Uterus (tissue), 3 donors: ENCODE measurements at regions not wholly inside any gene's neighbourhood (a gene's known extent, or its start where the extent isn't known, plus 50 kb on each side); places are given as distances from the start of the nearest gene placed in this dataset.
A peak's percentile ranks its signal among the peaks of the same experiment; 100 is the strongest.

Experiments
- DNase-seq, 2 donors: peaks; one replicate each; pipeline ENCODE4 v3.0.0-alpha.2; 2019 to 2020
- H3K27ac ChIP-seq, 2 donors: fragments of 200-600 bp; sonication (generic); 1 replicate in 1 of 2; 2 replicates in 1 of 2; pipeline ENCODE4 v1.5.1; 2016 to 2018
- H3K27me3 ChIP-seq, 2 donors: fragments of 200-600 bp; sonication (generic); one replicate each; pipeline ENCODE4 v1.5.1; 2018 to 2019; ENCODE audit warnings: control low read depth in 1 of 2
- H3K36me3 ChIP-seq, 2 donors: fragments of 200-600 bp; sonication (generic); one replicate each; pipeline ENCODE4 v1.5.1; 2019; ENCODE audit warnings: control low read depth in 1 of 2
- H3K4me1 ChIP-seq, 2 donors: fragments of 200-600 bp; sonication (generic); one replicate each; pipeline ENCODE4 v1.5.1; 2018 to 2019; ENCODE audit warnings: control low read depth in 1 of 2
- H3K4me3 ChIP-seq, 2 donors: fragments of 200-600 bp; sonication (generic); 1 replicate in 1 of 2; 2 replicates in 1 of 2; pipeline ENCODE4 v1.5.1; 2018 to 2019; ENCODE audit warnings: mild to moderate bottlenecking in 1 of 2
- H3K9me3 ChIP-seq, 2 donors: fragments of 200-600 bp; sonication (generic); one replicate each; pipeline ENCODE4 v1.5.1; 2019; ENCODE audit warnings: control low read depth in 1 of 2
- POLR2A ChIP-seq, 2 donors: fragments of 450-650 bp; IDR thresholded peaks; one replicate each; pipeline ENCODE4 v1.6.1; 2016; ENCODE audit warnings: antibody characterized with exemption in 2 of 2, mild to moderate bottlenecking in 1 of 2, moderate library complexity in 1 of 2
- intact Hi-C: fragments of 100-400 bp; cut with DNase I; formaldehyde crosslinking; loops from one replicate; pipeline ENCODE4 v1.15.1; 2023; ENCODE audit warnings: low total_unique reads
- TF ChIP-seq, protein P1 (sequence below), 4 experiments: fragments of 200-600 bp in 2 of 4; fragments of 450-650 bp in 2 of 4; sonication (generic) in 2 of 4; IDR thresholded peaks; one replicate each; pipeline ENCODE4 v1.5.1; 2016 to 2019; ENCODE audit warnings: antibody characterized with exemption in 4 of 4, mild to moderate bottlenecking in 2 of 4, moderate library complexity in 1 of 4
- donor health status: DM: yes; HTN: yes; CAD: no.

DNA sequence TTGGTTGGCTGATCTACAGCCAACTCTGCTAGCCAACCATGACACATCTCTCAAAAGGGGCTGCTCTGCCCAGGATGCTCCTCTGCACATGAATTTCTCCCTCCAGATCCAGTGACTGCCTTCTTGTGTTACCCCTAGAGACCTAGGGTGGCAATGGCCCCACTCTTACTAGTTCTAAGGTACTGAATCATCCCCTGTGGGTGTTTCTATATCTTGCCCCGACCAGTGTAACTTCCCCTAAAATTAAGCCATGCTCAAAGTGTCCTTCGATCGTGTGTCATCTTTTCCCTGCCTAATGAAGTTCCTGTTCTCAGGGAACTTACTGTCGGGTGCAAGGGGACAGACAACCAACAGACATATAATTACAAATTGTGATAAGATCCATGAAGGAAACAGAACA, 113.3 kb downstream of the FAM76B start:
- Histone ChIP-seq H3K27ac (peak overlapping the region; percentile 3 to 65), H3K4me1 (peaks cover 0 to 8% of the 10 kb centered on the region in 2 donors), H3K27me3 (no peaks in the 10 kb centered on the region), H3K36me3 (no peaks in the 10 kb centered on the region), H3K9me3 (no peaks in the 10 kb centered on the region), H3K4me3 (no peak overlapping the region)
- TF ChIP-seq POLR2A (IDR thresholded peaks at IDR 0.05) = no peak
- DNase-seq = no peak
- intact Hi-C loops = no loop called here

- no peak for TF ChIP-seq POLR2A (IDR thresholded peaks at IDR 0.05)
- TF ChIP-seq, protein P1, sequence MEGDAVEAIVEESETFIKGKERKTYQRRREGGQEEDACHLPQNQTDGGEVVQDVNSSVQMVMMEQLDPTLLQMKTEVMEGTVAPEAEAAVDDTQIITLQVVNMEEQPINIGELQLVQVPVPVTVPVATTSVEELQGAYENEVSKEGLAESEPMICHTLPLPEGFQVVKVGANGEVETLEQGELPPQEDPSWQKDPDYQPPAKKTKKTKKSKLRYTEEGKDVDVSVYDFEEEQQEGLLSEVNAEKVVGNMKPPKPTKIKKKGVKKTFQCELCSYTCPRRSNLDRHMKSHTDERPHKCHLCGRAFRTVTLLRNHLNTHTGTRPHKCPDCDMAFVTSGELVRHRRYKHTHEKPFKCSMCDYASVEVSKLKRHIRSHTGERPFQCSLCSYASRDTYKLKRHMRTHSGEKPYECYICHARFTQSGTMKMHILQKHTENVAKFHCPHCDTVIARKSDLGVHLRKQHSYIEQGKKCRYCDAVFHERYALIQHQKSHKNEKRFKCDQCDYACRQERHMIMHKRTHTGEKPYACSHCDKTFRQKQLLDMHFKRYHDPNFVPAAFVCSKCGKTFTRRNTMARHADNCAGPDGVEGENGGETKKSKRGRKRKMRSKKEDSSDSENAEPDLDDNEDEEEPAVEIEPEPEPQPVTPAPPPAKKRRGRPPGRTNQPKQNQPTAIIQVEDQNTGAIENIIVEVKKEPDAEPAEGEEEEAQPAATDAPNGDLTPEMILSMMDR (IDR thresholded peaks at IDR 0.05) = no peak
These were observed 114.0 kb downstream of the FAM76B start for GRCh38 chr11:95675585-95675984.

GRCh38 chr11:95674657-95675358, 114.8 kb downstream of the FAM76B start:
- no peaks in the 10 kb centered on the region for H3K9me3 ChIP-seq
- no peak for DNase-seq
- H3K4me3 ChIP-seq = no peak overlapping the region
- no peaks in the 10 kb centered on the region for H3K36me3 ChIP-seq
- H3K27ac ChIP-seq = peak overlapping the region in 1 of 2 donors; percentile 34
- no peak for TF ChIP-seq POLR2A (IDR thresholded peaks at IDR 0.05)
- TF ChIP-seq, protein P1 (IDR thresholded peaks at IDR 0.05) = no peak
- intact Hi-C loops = no loop called here
- H3K27me3 ChIP-seq = no peaks in the 10 kb centered on the region
- H3K4me1 ChIP-seq = peaks cover 0 to 3% of the 10 kb centered on the region in 2 donors

More at GRCh38 chr11:95675585-95675984, 114.0 kb downstream of the FAM76B start:
- H3K27me3 ChIP-seq = no peaks in the 10 kb centered on the region
- no peak overlapping the region for H3K4me3 ChIP-seq
- no peaks in the 10 kb centered on the region for H3K9me3 ChIP-seq
- H3K4me1 ChIP-seq = peaks cover 0 to 8% of the 10 kb centered on the region in 2 donors
- intact Hi-C loops = no loop called here
- peak overlapping the region; percentile 3 to 65 for H3K27ac ChIP-seq
- DNase-seq = no peak
- H3K36me3 ChIP-seq = no peaks in the 10 kb centered on the region

DNA sequence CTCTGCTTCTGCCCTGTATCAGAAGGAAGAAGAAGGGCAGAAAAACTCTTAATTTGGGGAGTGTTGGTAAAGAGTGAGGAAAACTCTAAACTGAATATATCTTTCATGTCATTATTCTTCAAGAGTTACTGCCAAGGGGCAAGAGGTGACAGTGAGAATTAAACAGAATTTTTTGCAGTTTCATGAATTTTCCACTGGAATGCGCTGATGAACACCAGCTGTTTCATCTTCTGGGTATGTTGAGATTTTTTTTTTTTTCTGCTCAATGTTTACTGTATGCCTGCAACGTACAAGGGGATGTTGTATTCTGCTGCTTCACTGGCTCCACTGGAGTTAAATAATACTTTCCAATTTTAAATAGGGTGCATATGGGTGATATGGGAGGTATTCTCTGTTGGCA, 117.8 kb downstream of the FAM76B start:
- H3K27me3 ChIP-seq = no peaks in the 10 kb centered on the region
- intact Hi-C loops = no loop called here
- no peaks in the 10 kb centered on the region for H3K9me3 ChIP-seq
- DNase-seq = no peak
- no peak for TF ChIP-seq POLR2A (IDR thresholded peaks at IDR 0.05)
- TF ChIP-seq, protein P1 (IDR thresholded peaks at IDR 0.05) = no peak
- peak overlapping the region in 1 of 2 donors; percentile 17 for H3K27ac ChIP-seq
- H3K36me3 ChIP-seq = no peaks in the 10 kb centered on the region
- H3K4me1 ChIP-seq = no peaks in the 10 kb centered on the region
- H3K4me3 ChIP-seq = no peak overlapping the region

- no peaks in the 10 kb centered on the region for H3K27me3 ChIP-seq
- no peak overlapping the region for H3K27ac ChIP-seq
- H3K4me3 ChIP-seq = no peak overlapping the region
- TF ChIP-seq POLR2A (IDR thresholded peaks at IDR 0.05) = no peak
- TF ChIP-seq, protein P1 (IDR thresholded peaks at IDR 0.05) = no peak
- H3K36me3 ChIP-seq = no peaks in the 10 kb centered on the region
- no peak for DNase-seq
- no peaks in the 10 kb centered on the region for H3K9me3 ChIP-seq
- intact Hi-C loops = no loop called here
- no peaks in the 10 kb centered on the region for H3K4me1 ChIP-seq
These were observed 121.5 kb downstream of the FAM76B start for GRCh38 chr11:95668131-95668530.
